Fibroblast of the aortic adventitia (primary cell): ENCODE measurements at regions not wholly inside any gene's neighbourhood (a gene's known extent, or its start where the extent isn't known, plus 50 kb on each side); places are given as distances from the start of the nearest gene placed in this dataset.

Experiments
- DNase-seq: peaks from one replicate; pipeline ENCODE4 v3.0.0-alpha.2; 2010; ENCODE audit warnings: low read depth
- H3K4me3 ChIP-seq: 2 replicates; pipeline ENCODE4 v1.5.1; 2011; ENCODE audit warnings: low read depth, mild to moderate bottlenecking, control low read depth, low read length, moderate library complexity
- CTCF ChIP-seq: IDR thresholded peaks from 2 replicates; pipeline ENCODE4 v1.5.1; 2011; ENCODE audit warnings: mild to moderate bottlenecking, low read length, control low read depth, inconsistent platforms; ENCODE audit not compliant: insufficient read depth

- no peak for DNase-seq
- H3K4me3 ChIP-seq: no peak overlapping the region
These were observed 59.2 kb downstream of the EMX2 start for GRCh38 chr10:117601716-117602115.

GRCh38 chr10:117603081-117603480, 60.5 kb downstream of the EMX2 start:
- DNase-seq: no peak
- no peak for TF ChIP-seq CTCF
- H3K4me3 ChIP-seq: no peak overlapping the region

More at GRCh38 chr10:117601716-117602115, 59.2 kb downstream of the EMX2 start:
- TF ChIP-seq CTCF: no peak

GRCh38 chr10:117603726-117604125, 61.2 kb downstream of the EMX2 start:
- no peak for DNase-seq
- H3K4me3 ChIP-seq: no peak overlapping the region
- TF ChIP-seq CTCF: no peak

GRCh38 chr10:117609095-117609795, 66.7 kb downstream of the EMX2 start:
- TF ChIP-seq CTCF: no peak
- DNase-seq: peak; percentile 65
- no peak overlapping the region for H3K4me3 ChIP-seq

- H3K4me3 ChIP-seq: no peak overlapping the region
- no peak for TF ChIP-seq CTCF
- DNase-seq: no peak
These were observed 67.2 kb downstream of the EMX2 start for GRCh38 chr10:117609796-117610170.

GRCh38 chr10:117610321-117610720, 67.8 kb downstream of the EMX2 start:
- TF ChIP-seq CTCF: no peak
- DNase-seq: no peak
- no peak overlapping the region for H3K4me3 ChIP-seq

- DNase-seq: no peak
- H3K4me3 ChIP-seq: no peak overlapping the region
- TF ChIP-seq CTCF: no peak
These were observed 69.6 kb downstream of the EMX2 start for GRCh38 chr10:117612113-117612512.
